Keratinocyte (primary cell): ENCODE measurements at regions not wholly inside any gene's neighbourhood (a gene's known extent, or its start where the extent isn't known, plus 50 kb on each side); places are given as distances from the start of the nearest gene placed in this dataset.

ENCODE experiments used
- DNase-seq: peaks from one replicate; pipeline ENCODE4 v3.0.0-alpha.2; 2011; ENCODE audit warnings: low read depth, missing footprints, low spot score
- FAIRE-seq: peaks from 2 replicates; lab custom pipeline; 2011; peaks lifted over from hg19 to GRCh38; lab: Jason Lieb, UNC
- H2AFZ ChIP-seq: 2 replicates; pipeline ENCODE4 v1.6.0; 2012; ENCODE audit warnings: low read length, control low read depth, inconsistent platforms; ENCODE audit not compliant: control insufficient read depth
- H3K27ac ChIP-seq: 2 replicates; pipeline ENCODE4 v1.5.1; 2011; ENCODE audit warnings: low read length; ENCODE audit not compliant: control insufficient read depth, insufficient read depth
- H3K27me3 ChIP-seq: 3 replicates; pipeline ENCODE4 v1.6.0; 2011; ENCODE audit warnings: low read length; ENCODE audit not compliant: control insufficient read depth, insufficient read depth; ENCODE audit errors: extremely low read depth
- H3K36me3 ChIP-seq, 2 experiments: 2 replicates in 1 of 2; 3 replicates in 1 of 2; pipeline ENCODE4 v1.5.1; 2011; ENCODE audit warnings: low read length in 2 of 2, mild to moderate bottlenecking in 1 of 2; ENCODE audit not compliant: control insufficient read depth in 2 of 2, insufficient read depth in 2 of 2; ENCODE audit errors: extremely low read depth in 1 of 2
- H3K4me1 ChIP-seq: 3 replicates; pipeline ENCODE4 v1.5.1; 2011; ENCODE audit warnings: low read length; ENCODE audit not compliant: control insufficient read depth, insufficient read depth; ENCODE audit errors: extremely low read depth
- H3K4me2 ChIP-seq: 3 replicates; pipeline ENCODE4 v1.6.0; 2011; ENCODE audit warnings: low read depth, low read length; ENCODE audit not compliant: control insufficient read depth, insufficient read depth; ENCODE audit errors: extremely low read depth
- H3K4me3 ChIP-seq, 3 experiments: fragments of 200-600 bp in 1 of 3; sonication (generic) in 1 of 3; 2 replicates in 2 of 3; 3 replicates in 1 of 3; pipeline ENCODE4 v1.5.1; 2011 to 2016; ENCODE audit warnings: low read length in 3 of 3, mild to moderate bottlenecking in 3 of 3, control low read depth in 2 of 3, inconsistent platforms in 1 of 3, low read depth in 1 of 3, mixed read lengths in 1 of 3, mixed run types in 1 of 3, moderate library complexity in 1 of 3; ENCODE audit not compliant: control insufficient read depth in 2 of 3, insufficient read depth in 2 of 3; ENCODE audit errors: extremely low read depth in 1 of 3
- H3K79me2 ChIP-seq: 2 replicates; pipeline ENCODE4 v1.6.0; 2012; ENCODE audit warnings: low read length; ENCODE audit not compliant: control insufficient read depth, insufficient read depth
- H3K9ac ChIP-seq: 3 replicates; pipeline ENCODE4 v1.6.0; 2011; ENCODE audit warnings: low read length; ENCODE audit not compliant: control insufficient read depth, insufficient read depth; ENCODE audit errors: extremely low read depth
- H3K9me1 ChIP-seq: 3 replicates; pipeline ENCODE4 v1.6.0; 2011; ENCODE audit warnings: low read length; ENCODE audit not compliant: control insufficient read depth, insufficient read depth; ENCODE audit errors: extremely low read depth
- H3K9me3 ChIP-seq: 2 replicates; pipeline ENCODE4 v1.5.1; 2012; ENCODE audit warnings: low read depth, low read length; ENCODE audit not compliant: control insufficient read depth
- H4K20me1 ChIP-seq: 3 replicates; pipeline ENCODE4 v1.6.0; 2011; ENCODE audit warnings: low read length; ENCODE audit not compliant: control insufficient read depth, insufficient read depth; ENCODE audit errors: extremely low read depth
- CTCF ChIP-seq, 3 experiments: IDR thresholded peaks in 1 of 3; conservative IDR thresholded peaks in 1 of 3; optimal IDR thresholded peaks in 1 of 3; 2 replicates in 2 of 3; 3 replicates in 1 of 3; pipeline versions ENCODE3 to v1.5.1; 2011; ENCODE audit warnings: low read length in 3 of 3, mild to moderate bottlenecking in 3 of 3, moderate library complexity in 2 of 3, control low read depth in 1 of 3, inconsistent platforms in 1 of 3; ENCODE audit not compliant: insufficient read depth in 2 of 3; ENCODE audit errors: extremely low read depth in 1 of 3
- EZH2 ChIP-seq: IDR thresholded peaks from one replicate; pipeline ENCODE4 v1.6.1; 2012; ENCODE audit warnings: inconsistent platforms, mild to moderate bottlenecking, low read length, moderate library complexity
- dilution Hi-C: fragments of 300-500 bp; cut with MboI; formaldehyde crosslinking; loops from one replicate; pipeline ENCODE4 v1.7.0; 2020; ENCODE audit warnings: low sequenced_read_pairs; ENCODE audit not compliant: extremely low pct_ligation_motif_present

- Histone ChIP-seq H3K27ac (no peak overlapping the region), H3K36me3 (no peaks in the 10 kb centered on the region), H3K4me3 (no peak overlapping the region), H3K9me1 (no peaks in the 10 kb centered on the region), H3K9ac (no peak overlapping the region), H3K4me2 (no peak overlapping the region), H3K27me3 (no peaks in the 10 kb centered on the region), H3K4me1 (peaks cover 11% of the 10 kb centered on the region), H4K20me1 (no peaks in the 10 kb centered on the region), H3K79me2 (no peaks in the 10 kb centered on the region), H2AFZ (no peak overlapping the region), H3K9me3 (no peaks in the 10 kb centered on the region)
- dilution Hi-C loops = no loop called here
- DNase-seq = no peak
- no peak for FAIRE-seq
- TF ChIP-seq EZH2 (no peak), CTCF (optimal IDR thresholded peaks at IDR 0.05 in 1 of 3, IDR thresholded peaks at IDR 0.05 in 1 of 3, conservative IDR thresholded peaks at IDR 0.05 in 1 of 3; ENCODE audit: extremely low read depth in 1 of 3, insufficient read depth in 2 of 3, low read length in 3 of 3) (no peak)
Measured at GRCh38 chr2:236735825-236736238, 166.2 kb downstream of the ACKR3 start.

- Histone ChIP-seq H3K27me3 (no peaks in the 10 kb centered on the region), H3K4me1 (no peaks in the 10 kb centered on the region), H3K9me3 (no peaks in the 10 kb centered on the region), H3K4me3 (no peak overlapping the region), H4K20me1 (no peaks in the 10 kb centered on the region), H3K9me1 (no peaks in the 10 kb centered on the region), H3K79me2 (no peaks in the 10 kb centered on the region), H3K36me3 (no peaks in the 10 kb centered on the region), H3K27ac (no peak overlapping the region), H2AFZ (no peak overlapping the region), H3K9ac (no peak overlapping the region), H3K4me2 (no peak overlapping the region)
- no peak for TF ChIP-seq EZH2
- no peak for TF ChIP-seq CTCF (optimal IDR thresholded peaks at IDR 0.05 in 1 of 3, IDR thresholded peaks at IDR 0.05 in 1 of 3, conservative IDR thresholded peaks at IDR 0.05 in 1 of 3; ENCODE audit: extremely low read depth in 1 of 3, insufficient read depth in 2 of 3, low read length in 3 of 3)
- dilution Hi-C loops = no loop called here
- FAIRE-seq = no peak
- no peak for DNase-seq
Measured at GRCh38 chr2:236738030-236738429, 168.4 kb downstream of the ACKR3 start.
